OCI-LY3 (cell line): ENCODE measurements at regions not wholly inside any gene's neighbourhood (a gene's known extent, or its start where the extent isn't known, plus 50 kb on each side); places are given as distances from the start of the nearest gene placed in this dataset.
A peak's percentile ranks its signal among the peaks of the same experiment; 100 is the strongest.

Experiments
- H2AFZ ChIP-seq: fragments of 200-600, 300-600 bp; shearing (Covaris generic); 2 replicates; pipeline ENCODE4 v1.6.0; 2014; ENCODE audit warnings: antibody characterized with exemption, low read depth, low read length
- H3K27ac ChIP-seq: fragments of 200-600, 300-600 bp; sonication (generic); 2 replicates; pipeline ENCODE4 v1.5.1; 2014; ENCODE audit warnings: mild to moderate bottlenecking, low read length, moderate library complexity, mixed read lengths
- H3K27me3 ChIP-seq: fragments of 200-600, 300-600 bp; sonication (generic); 2 replicates; pipeline ENCODE4 v1.6.1; 2014; ENCODE audit warnings: low read depth, low read length, mixed read lengths
- H3K36me3 ChIP-seq: fragments of 200-600, 300-600 bp; sonication (generic); replicated peaks from 2 replicates; pipeline ENCODE3; 2014; ENCODE audit warnings: low read depth, low read length, mixed read lengths
- H3K4me1 ChIP-seq: fragments of 300-600, 200-600 bp; sonication (generic); 2 replicates; pipeline ENCODE4 v1.6.1; 2014; ENCODE audit warnings: low read length, mixed read lengths
- H3K4me2 ChIP-seq: fragments of 200-600, 300-600 bp; sonication (generic); 2 replicates; pipeline ENCODE4 v1.6.1; 2014; ENCODE audit warnings: low read length, mixed read lengths
- H3K4me3 ChIP-seq: fragments of 300-600, 200-600 bp; sonication (generic); 2 replicates; pipeline ENCODE4 v1.5.1; 2014; ENCODE audit warnings: antibody characterized with exemption, mild to moderate bottlenecking, low read length, moderate library complexity
- H3K79me2 ChIP-seq: fragments of 300-600, 200-600 bp; shearing (Covaris generic); 2 replicates; pipeline ENCODE4 v1.6.1; 2014; ENCODE audit warnings: mild to moderate bottlenecking, low read length, mixed read lengths
- H3K9ac ChIP-seq: fragments of 300-600, 200-600 bp; shearing (Covaris generic); 2 replicates; pipeline ENCODE4 v1.6.0; 2014; ENCODE audit warnings: mild to moderate bottlenecking, low read length, moderate library complexity
- H3K9me3 ChIP-seq: fragments of 200-600, 300-600 bp; shearing (Covaris generic); 2 replicates; pipeline ENCODE4 v1.6.1; 2014; ENCODE audit warnings: low read length, mixed read lengths; ENCODE audit not compliant: insufficient read depth
- H4K20me1 ChIP-seq: fragments of 200-600, 300-600 bp; sonication (generic); 2 replicates; pipeline ENCODE4 v1.6.1; 2016; ENCODE audit warnings: low read length, mixed read lengths; ENCODE audit not compliant: insufficient read depth
- CTCF ChIP-seq: fragments of 200-600, 300-600 bp; sonication (generic); IDR thresholded peaks from 2 replicates; pipeline ENCODE4 v1.5.1; 2014; ENCODE audit warnings: antibody characterized with exemption, low read length, low read depth
- EZH2phosphoT487 ChIP-seq: fragments of 200-600 bp; shearing (Covaris generic); IDR thresholded peaks from 2 replicates; pipeline ENCODE4 v1.6.1; 2018; ENCODE audit warnings: antibody characterized with exemption, mixed run types, low read depth

DNA sequence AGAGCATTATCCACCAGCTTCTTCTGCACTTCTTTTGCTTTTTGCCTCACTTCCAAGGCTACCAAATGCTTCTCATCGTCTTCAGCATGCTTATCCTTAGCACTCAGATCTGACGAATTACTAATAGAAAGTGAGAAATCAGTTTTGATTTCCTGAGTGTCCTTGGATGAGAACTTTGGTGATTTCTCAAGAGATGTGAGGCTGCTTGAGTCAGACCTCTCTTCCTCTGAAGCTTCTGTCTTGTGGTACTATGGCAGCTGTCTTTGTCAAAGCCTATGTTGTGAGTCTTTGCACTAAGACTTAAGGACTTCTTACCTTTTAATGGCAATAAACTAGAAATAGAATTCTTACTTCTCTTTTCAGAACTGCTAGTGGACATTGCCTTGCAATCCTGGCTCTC lies 169.9 kb downstream of the CPE start:
- Histone ChIP-seq H3K27ac (no peak overlapping the region), H3K9me3 (no peaks in the 10 kb centered on the region), H2AFZ (no peak overlapping the region), H3K4me2 (peak overlapping the region; percentile 60), H3K4me1 (0 out of 2 replicates have a peak, but pooled peaks cover 7% of the 10 kb centered on the region), H3K4me3 (no peak overlapping the region), H3K79me2 (no peaks in the 10 kb centered on the region), H3K9ac (no peak overlapping the region), H3K27me3 (no peaks in the 10 kb centered on the region), H4K20me1 (no peaks in the 10 kb centered on the region), H3K36me3 (no peaks in the 10 kb centered on the region)
- no peak for TF ChIP-seq EZH2phosphoT487

DNA sequence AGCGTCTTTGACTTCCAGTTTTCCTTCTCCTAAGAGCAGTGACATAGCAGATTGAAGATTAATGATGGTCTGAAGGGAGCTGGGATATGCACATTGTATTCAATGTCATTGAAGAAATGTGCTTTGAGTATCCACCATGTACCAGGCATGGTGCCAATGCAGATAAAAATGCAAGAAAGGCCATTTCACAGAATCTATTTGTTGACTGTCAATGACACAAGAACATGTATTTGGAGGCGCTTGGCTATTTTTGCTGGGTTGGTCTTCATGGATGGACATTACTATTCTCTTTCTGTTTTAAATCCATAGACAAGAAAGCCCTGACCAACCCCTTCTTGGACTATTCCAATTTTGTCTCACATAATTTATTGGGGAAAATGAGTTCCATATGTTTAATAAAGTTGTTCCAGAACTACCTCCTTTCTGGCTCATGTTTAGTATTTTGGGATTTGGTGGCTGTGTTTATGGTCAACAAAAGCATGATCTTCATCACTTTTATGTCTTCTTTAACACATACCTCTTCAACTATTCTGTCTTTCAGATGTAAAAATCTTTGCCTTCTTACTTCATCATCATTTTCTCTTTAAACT lies 174.5 kb downstream of the CPE start:
- no peaks in the 10 kb centered on the region for H3K9me3 ChIP-seq
- H3K4me2 ChIP-seq = no peak overlapping the region
- H4K20me1 ChIP-seq = no peaks in the 10 kb centered on the region
- H3K36me3 ChIP-seq = no peaks in the 10 kb centered on the region
- H2AFZ ChIP-seq = no peak overlapping the region
- no peak for TF ChIP-seq CTCF
- TF ChIP-seq EZH2phosphoT487 = no peak
- H3K27ac ChIP-seq = no peak overlapping the region
- H3K9ac ChIP-seq = no peak overlapping the region
- 0 out of 2 replicates have a peak, but pooled peaks cover 3% of the 10 kb centered on the region for H3K4me1 ChIP-seq
- no peaks in the 10 kb centered on the region for H3K27me3 ChIP-seq
- H3K79me2 ChIP-seq = no peaks in the 10 kb centered on the region
- H3K4me3 ChIP-seq = no peak overlapping the region

DNA sequence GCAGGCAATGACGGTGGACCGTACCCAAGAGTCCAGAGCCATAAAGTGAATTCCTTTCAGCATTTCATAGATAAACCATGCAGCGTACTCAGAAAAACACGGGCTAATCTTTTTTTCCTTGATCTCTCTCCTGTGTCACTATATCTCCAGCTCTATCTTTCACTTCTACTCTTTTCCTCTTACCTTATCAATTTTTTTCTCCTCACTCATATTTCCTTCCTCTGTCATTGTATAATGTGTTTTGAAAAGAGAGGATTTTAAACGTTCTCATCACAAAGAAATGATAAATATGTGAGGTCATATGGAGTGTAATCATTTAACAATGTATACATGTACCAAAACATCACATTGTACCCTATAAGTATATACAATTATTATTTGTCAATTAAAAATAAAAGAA lies 176.5 kb downstream of the CPE start:
- H3K36me3 ChIP-seq = no peaks in the 10 kb centered on the region
- no peaks in the 10 kb centered on the region for H3K4me1 ChIP-seq
- H3K27ac ChIP-seq = no peak overlapping the region
- no peaks in the 10 kb centered on the region for H3K9me3 ChIP-seq
- no peak overlapping the region for H3K4me2 ChIP-seq
- no peak overlapping the region for H3K9ac ChIP-seq
- no peaks in the 10 kb centered on the region for H3K79me2 ChIP-seq
- no peaks in the 10 kb centered on the region for H4K20me1 ChIP-seq
- no peak overlapping the region for H2AFZ ChIP-seq
- TF ChIP-seq CTCF (no peak), EZH2phosphoT487 (no peak)
- H3K27me3 ChIP-seq = no peaks in the 10 kb centered on the region
- no peak overlapping the region for H3K4me3 ChIP-seq

GRCh38 chr4:165556383-165556782 lies 177.6 kb downstream of the CPE start:
- no peaks in the 10 kb centered on the region for H4K20me1 ChIP-seq
- H2AFZ ChIP-seq = no peak overlapping the region
- no peak overlapping the region for H3K4me3 ChIP-seq
- H3K27ac ChIP-seq = no peak overlapping the region
- no peak for TF ChIP-seq CTCF
- TF ChIP-seq EZH2phosphoT487 = no peak
- H3K9me3 ChIP-seq = no peaks in the 10 kb centered on the region
- no peaks in the 10 kb centered on the region for H3K36me3 ChIP-seq
- no peaks in the 10 kb centered on the region for H3K4me1 ChIP-seq
- no peak overlapping the region for H3K4me2 ChIP-seq
- H3K79me2 ChIP-seq = no peaks in the 10 kb centered on the region
- no peaks in the 10 kb centered on the region for H3K27me3 ChIP-seq
- H3K9ac ChIP-seq = no peak overlapping the region
